ENCODE measurements at regions not wholly inside any gene's neighbourhood (a gene's known extent, or its start where the extent isn't known, plus 50 kb on each side); places are given as distances from the start of the nearest gene placed in this dataset.

DNA sequence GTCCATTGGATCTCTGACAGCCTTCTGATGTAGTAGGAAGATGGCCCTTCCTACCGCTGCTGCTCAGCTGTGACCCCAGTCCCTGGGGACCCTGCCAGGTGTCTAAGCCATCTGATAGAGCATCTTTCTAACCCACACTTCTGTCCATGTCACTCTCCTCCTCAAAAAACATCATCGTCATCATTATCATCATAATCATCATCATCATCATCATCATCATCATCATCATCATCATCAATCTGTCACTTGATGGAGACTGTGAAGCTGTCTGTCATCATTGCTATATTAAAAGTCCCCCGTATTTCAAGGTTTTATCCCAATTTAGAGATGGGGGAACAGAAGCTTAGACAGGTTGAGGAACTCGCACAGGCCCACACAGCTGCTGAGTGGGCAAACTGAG, 75.1 kb upstream of the SLC6A11 start:
- TF ChIP-seq, protein P1, sequence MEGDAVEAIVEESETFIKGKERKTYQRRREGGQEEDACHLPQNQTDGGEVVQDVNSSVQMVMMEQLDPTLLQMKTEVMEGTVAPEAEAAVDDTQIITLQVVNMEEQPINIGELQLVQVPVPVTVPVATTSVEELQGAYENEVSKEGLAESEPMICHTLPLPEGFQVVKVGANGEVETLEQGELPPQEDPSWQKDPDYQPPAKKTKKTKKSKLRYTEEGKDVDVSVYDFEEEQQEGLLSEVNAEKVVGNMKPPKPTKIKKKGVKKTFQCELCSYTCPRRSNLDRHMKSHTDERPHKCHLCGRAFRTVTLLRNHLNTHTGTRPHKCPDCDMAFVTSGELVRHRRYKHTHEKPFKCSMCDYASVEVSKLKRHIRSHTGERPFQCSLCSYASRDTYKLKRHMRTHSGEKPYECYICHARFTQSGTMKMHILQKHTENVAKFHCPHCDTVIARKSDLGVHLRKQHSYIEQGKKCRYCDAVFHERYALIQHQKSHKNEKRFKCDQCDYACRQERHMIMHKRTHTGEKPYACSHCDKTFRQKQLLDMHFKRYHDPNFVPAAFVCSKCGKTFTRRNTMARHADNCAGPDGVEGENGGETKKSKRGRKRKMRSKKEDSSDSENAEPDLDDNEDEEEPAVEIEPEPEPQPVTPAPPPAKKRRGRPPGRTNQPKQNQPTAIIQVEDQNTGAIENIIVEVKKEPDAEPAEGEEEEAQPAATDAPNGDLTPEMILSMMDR (IDR thresholded peaks at IDR 0.05; ENCODE audit: insufficient read depth, low read length, poor library complexity, severe bottlenecking): no peak
- TF ChIP-seq EZH2phosphoT487 (conservative IDR thresholded peaks at IDR 0.05; ENCODE audit: low read length): no peak

Measured in SU-DHL-6 (cell line).